ENCODE measurements at regions not wholly inside any gene's neighbourhood (a gene's known extent, or its start where the extent isn't known, plus 50 kb on each side); places are given as distances from the start of the nearest gene placed in this dataset.

- in situ Hi-C loops (cut with MboI; ENCODE audit: low pct_unique_long_range_greater_than_20kb, low sequenced_read_pairs, unreplicated experiment), result no loop called here
- TF ChIP-seq, protein P1, sequence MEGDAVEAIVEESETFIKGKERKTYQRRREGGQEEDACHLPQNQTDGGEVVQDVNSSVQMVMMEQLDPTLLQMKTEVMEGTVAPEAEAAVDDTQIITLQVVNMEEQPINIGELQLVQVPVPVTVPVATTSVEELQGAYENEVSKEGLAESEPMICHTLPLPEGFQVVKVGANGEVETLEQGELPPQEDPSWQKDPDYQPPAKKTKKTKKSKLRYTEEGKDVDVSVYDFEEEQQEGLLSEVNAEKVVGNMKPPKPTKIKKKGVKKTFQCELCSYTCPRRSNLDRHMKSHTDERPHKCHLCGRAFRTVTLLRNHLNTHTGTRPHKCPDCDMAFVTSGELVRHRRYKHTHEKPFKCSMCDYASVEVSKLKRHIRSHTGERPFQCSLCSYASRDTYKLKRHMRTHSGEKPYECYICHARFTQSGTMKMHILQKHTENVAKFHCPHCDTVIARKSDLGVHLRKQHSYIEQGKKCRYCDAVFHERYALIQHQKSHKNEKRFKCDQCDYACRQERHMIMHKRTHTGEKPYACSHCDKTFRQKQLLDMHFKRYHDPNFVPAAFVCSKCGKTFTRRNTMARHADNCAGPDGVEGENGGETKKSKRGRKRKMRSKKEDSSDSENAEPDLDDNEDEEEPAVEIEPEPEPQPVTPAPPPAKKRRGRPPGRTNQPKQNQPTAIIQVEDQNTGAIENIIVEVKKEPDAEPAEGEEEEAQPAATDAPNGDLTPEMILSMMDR (IDR thresholded peaks at IDR 0.05; ENCODE audit: extremely low read depth, insufficient read depth, missing control alignments), result no peak
- no peak for DNase-seq (ENCODE audit: low spot score)
Observed at GRCh38 chr3:148230473-148230872, 467.2 kb upstream of the AGTR1 start.

- TF ChIP-seq, protein P1 (IDR thresholded peaks at IDR 0.05; ENCODE audit: extremely low read depth, insufficient read depth, missing control alignments), result no peak
- no peak for DNase-seq (ENCODE audit: low spot score)
- in situ Hi-C loops (cut with MboI; ENCODE audit: low pct_unique_long_range_greater_than_20kb, low sequenced_read_pairs, unreplicated experiment), result no loop called here
Observed at GRCh38 chr3:148232389-148232788, 465.3 kb upstream of the AGTR1 start.

- in situ Hi-C loops (cut with MboI; ENCODE audit: low pct_unique_long_range_greater_than_20kb, low sequenced_read_pairs, unreplicated experiment), result no loop called here
- no peak for DNase-seq (ENCODE audit: low spot score)
- TF ChIP-seq, protein P1 (IDR thresholded peaks at IDR 0.05; ENCODE audit: extremely low read depth, insufficient read depth, missing control alignments), result no peak
Observed at GRCh38 chr3:148233403-148233802, 464.3 kb upstream of the AGTR1 start.

DNA sequence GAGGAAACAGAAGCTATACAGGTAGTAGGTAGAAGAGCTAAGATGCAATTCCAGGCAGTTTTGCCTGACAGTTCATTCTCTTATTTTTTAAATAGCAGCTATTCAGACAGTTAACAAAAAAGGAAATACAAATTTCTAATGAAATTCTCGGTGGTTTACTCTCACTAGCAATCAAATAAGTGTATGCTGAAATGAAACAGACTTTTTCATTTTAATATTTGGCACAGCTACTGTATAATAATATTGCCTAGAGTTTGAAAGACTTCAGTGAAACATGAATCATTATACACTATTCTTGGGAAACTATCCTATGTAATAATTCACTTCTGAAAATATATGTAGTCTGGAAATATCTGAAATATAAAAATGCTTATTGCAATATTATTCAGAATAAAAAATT lies 463.2 kb upstream of the AGTR1 start:
- in situ Hi-C loops (cut with MboI; ENCODE audit: low pct_unique_long_range_greater_than_20kb, low sequenced_read_pairs, unreplicated experiment), result no loop called here
- DNase-seq (ENCODE audit: low spot score), result no peak
- TF ChIP-seq, protein P1 (IDR thresholded peaks at IDR 0.05; ENCODE audit: extremely low read depth, insufficient read depth, missing control alignments), result no peak

DNA sequence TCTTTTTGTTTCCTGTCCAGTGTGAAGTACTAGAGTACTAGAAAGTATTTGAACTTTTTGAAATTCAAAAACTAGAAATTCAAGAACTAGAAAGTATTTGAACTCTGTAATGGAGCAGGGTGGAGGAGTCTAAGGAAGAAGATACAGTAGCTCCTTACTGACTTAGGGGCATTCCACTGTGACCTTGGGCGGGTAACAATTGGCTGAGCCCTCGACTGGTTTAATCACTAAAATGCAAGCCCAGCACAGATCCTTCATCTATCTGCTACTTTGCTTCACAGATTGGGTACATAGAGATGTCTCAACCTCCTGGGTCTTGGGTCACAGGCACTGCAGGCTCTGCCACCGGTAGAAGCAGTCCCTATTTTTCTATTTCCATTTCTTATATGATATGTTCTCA lies 462.1 kb upstream of the AGTR1 start:
- no peak for DNase-seq (ENCODE audit: low spot score)
- in situ Hi-C loops (cut with MboI; ENCODE audit: low pct_unique_long_range_greater_than_20kb, low sequenced_read_pairs, unreplicated experiment), result no loop called here
- TF ChIP-seq, protein P1 (IDR thresholded peaks at IDR 0.05; ENCODE audit: extremely low read depth, insufficient read depth, missing control alignments), result no peak

DNA sequence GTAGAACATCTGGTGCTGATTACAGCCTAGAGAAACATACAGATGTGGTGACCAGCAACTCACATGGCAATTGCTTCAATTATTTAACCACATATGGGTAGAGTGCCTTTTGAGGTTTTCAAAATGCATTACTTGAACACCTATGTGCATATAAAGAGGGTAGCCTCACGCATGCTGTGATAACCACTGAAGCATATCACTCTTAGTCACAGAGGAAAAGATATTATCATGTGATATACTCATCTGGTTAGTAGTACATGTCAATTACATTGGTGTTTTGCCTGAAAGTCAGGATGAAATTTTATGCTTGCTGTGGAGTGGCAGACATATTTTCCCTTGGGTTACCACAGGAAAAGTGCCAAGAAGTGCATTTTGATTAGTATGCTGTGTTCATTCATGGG lies 459.3 kb upstream of the AGTR1 start:
- DNase-seq (ENCODE audit: low spot score), result no peak
- in situ Hi-C loops (cut with MboI; ENCODE audit: low pct_unique_long_range_greater_than_20kb, low sequenced_read_pairs, unreplicated experiment), result no loop called here
- TF ChIP-seq, protein P1 (IDR thresholded peaks at IDR 0.05; ENCODE audit: extremely low read depth, insufficient read depth, missing control alignments), result no peak

DNA sequence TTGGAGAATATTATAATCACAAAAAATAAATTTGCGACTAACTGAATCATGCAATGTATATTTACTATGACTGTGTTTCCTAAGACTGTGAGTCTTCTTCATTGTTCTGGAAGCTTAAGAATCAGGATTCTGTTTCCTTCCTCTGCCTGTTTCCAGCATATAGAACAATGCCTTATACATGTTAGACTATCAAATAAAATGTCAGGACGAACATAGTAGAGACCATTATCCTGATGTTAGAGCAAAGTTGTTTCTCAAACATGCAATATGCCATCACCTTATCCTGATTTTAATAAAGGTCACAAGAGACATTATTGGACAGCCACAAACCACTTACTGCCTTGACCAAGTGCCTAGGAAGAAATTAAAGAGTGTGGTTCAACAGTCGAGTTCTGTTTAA lies 457.4 kb upstream of the AGTR1 start:
- no peak for DNase-seq (ENCODE audit: low spot score)
- TF ChIP-seq, protein P1 (IDR thresholded peaks at IDR 0.05; ENCODE audit: extremely low read depth, insufficient read depth, missing control alignments), result no peak
- in situ Hi-C loops (cut with MboI; ENCODE audit: low pct_unique_long_range_greater_than_20kb, low sequenced_read_pairs, unreplicated experiment), result no loop called here

Data from GM13977 (cell line).